PC-9 (cell line): ENCODE measurements at regions not wholly inside any gene's neighbourhood (a gene's known extent, or its start where the extent isn't known, plus 50 kb on each side); places are given as distances from the start of the nearest gene placed in this dataset.

Experiments used
- CTCF ChIP-seq: fragments of 200-600 bp; sonication (generic); conservative IDR thresholded peaks from 2 replicates; pipeline ENCODE4 v1.6.1; 2017; ENCODE audit warnings: mixed run types, antibody characterized with exemption, mild to moderate bottlenecking, moderate library complexity
- EZH2 ChIP-seq: fragments of 200-600 bp; sonication (generic); IDR thresholded peaks from 2 replicates; pipeline ENCODE4 v1.8.0; 2017; ENCODE audit warnings: antibody characterized with exemption, low read depth

DNA sequence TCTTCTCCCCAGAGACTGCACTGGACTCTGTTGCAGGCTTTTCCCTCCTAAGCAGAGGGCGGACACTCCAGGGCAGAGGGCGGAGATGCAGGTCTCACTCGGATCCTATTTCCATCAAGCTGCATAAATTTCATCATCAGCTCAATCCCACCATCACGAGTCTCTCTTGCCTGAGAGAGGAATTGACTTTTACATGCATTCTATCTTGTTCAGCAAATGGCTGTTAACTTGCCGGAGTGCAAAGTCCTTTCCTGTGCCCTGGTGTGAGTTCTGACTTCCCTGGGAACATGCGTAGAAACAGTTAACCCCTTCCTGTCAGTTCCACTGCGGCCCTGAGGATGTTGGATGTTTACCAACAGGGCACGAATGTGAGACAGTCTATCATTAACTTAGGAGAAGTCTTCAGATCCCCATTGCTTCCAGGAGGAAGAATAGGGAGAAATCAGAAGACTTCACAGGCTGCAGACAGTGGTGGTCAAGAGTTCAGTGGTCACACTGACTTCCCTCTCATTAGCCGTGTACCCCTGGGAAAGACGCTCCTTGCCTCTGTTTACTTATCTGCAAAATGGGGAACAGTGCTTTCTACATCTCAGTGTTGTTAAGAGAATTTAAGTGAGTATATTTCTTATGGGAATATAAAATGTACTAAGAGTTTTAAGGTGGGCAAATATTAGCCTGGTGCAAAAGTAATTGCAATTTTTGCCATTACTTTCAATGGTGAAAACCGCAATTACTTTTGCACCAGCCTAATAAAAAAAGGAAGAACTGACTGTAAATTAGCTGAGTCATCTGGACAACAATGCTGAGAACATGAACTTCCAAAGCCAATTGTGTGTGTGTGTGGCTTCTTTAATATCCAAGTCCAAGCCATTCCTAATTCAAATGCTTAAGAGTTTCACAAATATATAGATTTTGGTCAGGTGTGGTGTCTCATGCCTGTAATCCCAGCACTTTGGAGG is 248.0 kb downstream of the DRD1 start:
- TF ChIP-seq CTCF (no peak), EZH2 (no peak)
